Psoas muscle (tissue), 7 donors: ENCODE measurements at regions not wholly inside any gene's neighbourhood (a gene's known extent, or its start where the extent isn't known, plus 50 kb on each side); places are given as distances from the start of the nearest gene placed in this dataset.
"Not testable (repeated sequence)": the region's sequence is repeated elsewhere in the genome, so short reads cannot be mapped to it uniquely, and the experiment has no call there.

Experiments used
- ATAC-seq, 4 donors: fragments of 200-7000 bp; cut with Tn5 transposase; one replicate each; pipeline ENCODE4 v1.9.1; 2020; ENCODE audit warnings: moderate library complexity in 3 of 4, mild to moderate bottlenecking in 2 of 4
- DNase-seq, 2 donors: peaks; one replicate each; pipeline ENCODE4 v3.0.0-alpha.2; 2020
- H3K27ac ChIP-seq: fragments of 200-600 bp; one replicate; pipeline ENCODE4 v1.8.0; 2022
- H3K27me3 ChIP-seq, 3 donors: fragments of 200-600 bp in 1 of 3; one replicate each; pipeline versions ENCODE4 v1.6.1 to v1.8.0; 2013 to 2022; ENCODE audit warnings: low read length in 2 of 3, mild to moderate bottlenecking in 2 of 3, moderate library complexity in 1 of 3; ENCODE audit not compliant: insufficient read depth in 3 of 3
- H3K36me3 ChIP-seq, 2 donors: fragments of 200-600 bp in 1 of 2; one replicate each; pipeline versions ENCODE4 v1.6.1 to v1.8.0; 2013 to 2022; ENCODE audit warnings: low read depth in 1 of 2, mild to moderate bottlenecking in 1 of 2, moderate library complexity in 1 of 2; ENCODE audit not compliant: insufficient read depth in 1 of 2
- H3K4me1 ChIP-seq: fragments of 200-600 bp; one replicate; pipeline ENCODE4 v1.8.0; 2022
- H3K4me3 ChIP-seq: fragments of 200-600 bp; one replicate; pipeline ENCODE4 v1.8.0; 2022; ENCODE audit warnings: mild to moderate bottlenecking
- H3K9me3 ChIP-seq: fragments of 200-600 bp; one replicate; pipeline ENCODE4 v1.8.0; 2022
- CTCF ChIP-seq: fragments of 200-600 bp; IDR thresholded peaks from one replicate; pipeline ENCODE4 v1.8.0; 2022; ENCODE audit warnings: antibody characterized with exemption
- WGBS, 3 donors: extraction: QIAGEN DNeasy Blood & Tissue Kit; methylation state at CpG; one replicate each; pipeline versions ENCODE4 v1.1.6 to v1.1.7; 2013; 5-methylcytosine and 5-hydroxymethylcytosine counted together
- intact Hi-C, 2 donors: fragments of 100-400 bp; cut with DNase I; formaldehyde crosslinking; loops; one replicate each; pipeline versions ENCODE4 v1.11.0 to v1.14.2; 2022
- donor health status: healthy with polysubstance abuse.
- donor health status: DM: no; HTN: no; CAD: no; lungs with moderate emphysema.
- donor health status: Bipolar disorder and iron deficiency.
- donor health status: healthy.
- donor health status: DM: yes; HTN: yes; CAD: no.
- donor health status: DM: no; HTN: no; CAD: no.
- donor health status: DM: yes; HTN: yes; CAD: no.

DNA sequence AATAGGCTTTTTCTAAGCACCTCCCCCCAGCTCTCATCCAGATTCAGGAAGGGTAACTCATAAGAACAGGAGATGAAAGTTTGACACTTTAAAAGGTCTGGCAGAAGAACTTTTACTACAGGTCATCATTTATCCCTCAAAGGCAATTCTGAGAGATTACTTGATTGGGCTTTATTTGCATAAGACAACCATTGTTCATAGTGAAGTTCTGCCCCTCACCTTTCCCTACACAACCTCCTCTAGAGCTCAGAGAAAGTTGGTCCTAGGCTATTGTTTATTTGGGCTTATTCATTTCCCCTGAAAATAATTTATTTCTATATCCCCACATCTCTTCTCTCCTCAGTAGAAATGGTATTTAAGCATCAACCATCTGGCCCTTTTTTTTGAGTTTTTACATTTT lies 568.4 kb downstream of the ZNF608 start:
- DNase-seq (no peak), ATAC-seq (no peak)
- Histone ChIP-seq H3K27me3 (no peaks in the 10 kb centered on the region), H3K4me1 (no peaks in the 10 kb centered on the region), H3K36me3 (no peaks in the 10 kb centered on the region), H3K9me3 (peaks cover 4% of the 10 kb centered on the region), H3K27ac (no peak overlapping the region), H3K4me3 (no peak overlapping the region)
- TF ChIP-seq CTCF = no peak
- intact Hi-C loops = no loop called here

- ATAC-seq (peak; percentile 61 to 96 (median 90)), DNase-seq (peak in 1 of 2 donors; percentile 42)
- Histone ChIP-seq H3K9me3 (peaks cover 12% of the 10 kb centered on the region), H3K36me3 (no peaks in the 10 kb centered on the region), H3K27me3 (no peaks in the 10 kb centered on the region), H3K4me1 (no peaks in the 10 kb centered on the region), H3K4me3 (no peak overlapping the region), H3K27ac (no peak overlapping the region)
- intact Hi-C loops = no loop called here
- peak; percentile 22 for TF ChIP-seq CTCF
Observed at GRCh38 chr5:124176692-124177091, 569.7 kb downstream of the ZNF608 start.

GRCh38 chr5:124173386-124173785 lies 573.1 kb downstream of the ZNF608 start:
- H3K36me3 ChIP-seq = no peaks in the 10 kb centered on the region
- no peaks in the 10 kb centered on the region for H3K27me3 ChIP-seq
- H3K4me3 ChIP-seq = no peak overlapping the region
- no peak for ATAC-seq
- no peak for TF ChIP-seq CTCF
- no peak for DNase-seq
- H3K4me1 ChIP-seq = no peaks in the 10 kb centered on the region
- WGBS, 3 donors = 97 to 98% (median 98%) methylated on average over 1 of the region's 1 CpG
- no peak overlapping the region for H3K27ac ChIP-seq
- intact Hi-C loops = no loop called here
- peaks cover 17% of the 10 kb centered on the region for H3K9me3 ChIP-seq

DNA sequence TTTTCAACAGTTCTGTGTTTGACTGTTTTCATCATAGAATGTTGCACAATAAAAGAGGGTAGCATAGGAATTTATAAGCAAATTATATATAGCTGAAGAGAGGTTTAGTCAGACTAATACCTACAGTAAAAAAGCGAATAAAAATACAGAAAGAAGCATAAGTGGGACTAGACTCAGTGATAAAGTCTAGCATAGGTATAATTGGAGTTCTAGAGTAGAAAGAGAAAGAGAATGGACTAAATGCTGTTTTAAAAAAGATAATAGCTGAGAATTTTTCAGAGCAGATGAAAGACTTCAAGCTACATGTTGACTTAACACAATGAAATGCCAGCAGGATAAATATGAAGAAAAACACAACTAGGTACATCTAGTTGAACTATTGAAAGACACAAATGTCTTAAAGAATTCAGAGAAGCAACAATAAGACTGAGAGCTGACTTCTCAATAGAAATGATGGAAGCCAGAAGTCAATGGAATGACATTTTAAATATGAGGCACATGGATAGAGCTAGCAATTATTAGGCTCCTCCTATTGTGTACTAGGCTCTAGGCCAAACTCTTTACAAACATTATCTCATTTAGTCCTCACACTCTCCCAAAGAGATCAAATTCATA lies 573.9 kb downstream of the ZNF608 start:
- TF ChIP-seq CTCF = no peak
- DNase-seq (no peak), ATAC-seq (no peak)
- Histone ChIP-seq H3K9me3 (peaks cover 17% of the 10 kb centered on the region), H3K27ac (no peak overlapping the region), H3K27me3 (no peaks in the 10 kb centered on the region), H3K4me3 (no peak overlapping the region), H3K4me1 (no peaks in the 10 kb centered on the region), H3K36me3 (no peaks in the 10 kb centered on the region)
- intact Hi-C loops = no loop called here
- WGBS, 3 donors = 95 to 100% (median 100%) methylated on average over 1 of the region's 1 CpG

DNA sequence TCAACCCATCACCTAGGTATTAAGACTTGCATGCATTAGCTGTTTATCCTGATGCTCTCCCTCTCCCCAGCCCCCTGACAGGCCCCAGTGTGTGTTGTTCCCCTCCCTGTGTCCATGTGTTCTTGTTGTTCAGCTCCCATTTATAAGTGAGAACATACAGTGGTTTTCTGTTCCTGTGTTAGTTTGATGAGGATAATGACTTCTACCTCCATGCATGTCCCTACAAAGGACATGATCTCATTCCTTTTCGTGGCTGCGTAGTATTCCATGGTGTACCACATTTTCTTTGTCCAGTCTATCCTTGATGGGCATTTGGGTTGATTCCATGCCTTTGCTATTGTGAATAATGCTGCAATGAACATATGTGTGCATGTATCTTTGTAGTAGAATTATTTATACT lies 578.3 kb downstream of the ZNF608 start:
- H3K27me3 ChIP-seq, H3K4me1 ChIP-seq, H3K27ac ChIP-seq, H3K36me3 ChIP-seq, ATAC-seq, DNase-seq, intact Hi-C loops, H3K4me3 ChIP-seq: not testable (repeated sequence)
- 94 to 95% (median 95%) methylated on average over 2 of the region's 2 CpGs for WGBS, 3 donors
- peaks cover 13% of the 10 kb centered on the region for H3K9me3 ChIP-seq
